GM18511 (cell line): ENCODE measurements at regions not wholly inside any gene's neighbourhood (a gene's known extent, or its start where the extent isn't known, plus 50 kb on each side); places are given as distances from the start of the nearest gene placed in this dataset.

Experiments used
- ATAC-seq: cut with Tn5 transposase; IDR thresholded peaks from one replicate; pipeline ENCODE4 v1.9.1; 2021; ENCODE audit warnings: mild to moderate bottlenecking, moderate library complexity; ENCODE audit not compliant: unreplicated experiment

DNA sequence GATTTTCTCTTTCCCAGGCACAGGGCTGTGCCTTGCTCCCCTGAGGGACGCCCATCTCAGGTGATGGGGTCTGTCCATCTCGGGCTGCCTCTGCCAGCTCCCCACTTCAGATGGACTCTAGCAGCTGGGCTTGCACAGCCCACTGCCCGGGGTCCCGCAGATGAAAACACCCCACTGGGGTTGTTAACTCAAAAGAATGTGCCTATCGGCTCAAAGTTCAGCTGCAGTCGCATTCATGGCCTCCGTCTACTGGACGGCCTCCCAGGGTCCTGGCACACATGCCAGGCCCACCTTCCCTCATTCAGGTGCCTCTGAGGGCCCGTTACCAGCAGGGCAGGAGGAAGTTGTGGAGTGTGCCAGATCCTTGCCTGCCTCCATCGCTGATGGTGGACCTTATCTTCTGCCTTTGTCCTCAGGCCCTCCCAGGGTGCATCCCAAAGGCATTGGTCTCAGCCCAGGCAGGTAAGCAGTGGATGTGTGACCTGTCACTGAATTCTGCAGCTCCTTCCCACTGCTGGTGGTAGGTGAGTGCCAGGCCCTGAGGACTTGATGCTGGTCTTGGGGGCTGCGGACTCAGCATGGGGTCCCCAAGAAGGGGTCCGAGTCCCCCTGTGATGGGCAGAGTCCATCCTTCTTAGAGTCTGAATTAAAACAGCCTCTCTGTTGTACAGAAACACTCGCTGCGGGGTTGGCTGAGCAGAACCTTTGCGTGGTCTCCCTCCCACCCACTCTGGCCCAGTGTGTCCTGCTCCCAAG, 324.6 kb upstream of the DIO3 start:
- ATAC-seq = no peak

DNA sequence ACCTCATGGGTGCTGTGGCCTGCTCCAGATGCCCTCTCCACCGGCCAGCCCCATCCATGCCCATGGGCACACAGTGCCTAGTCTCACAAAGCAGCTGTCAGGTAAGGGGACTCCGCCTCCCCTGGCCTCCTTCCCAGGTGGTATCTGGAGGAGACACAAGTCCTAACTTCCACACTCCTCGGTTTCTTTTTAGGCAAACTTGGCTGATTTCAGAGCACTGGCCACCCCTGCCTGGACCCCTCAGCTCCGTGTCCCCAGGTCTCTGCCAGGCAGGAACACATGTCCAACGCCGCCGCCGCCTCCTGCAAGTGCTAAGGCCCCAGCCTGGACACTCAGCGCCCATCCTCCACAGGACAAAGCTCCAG, 324.1 kb upstream of the DIO3 start:
- ATAC-seq = no peak

DNA sequence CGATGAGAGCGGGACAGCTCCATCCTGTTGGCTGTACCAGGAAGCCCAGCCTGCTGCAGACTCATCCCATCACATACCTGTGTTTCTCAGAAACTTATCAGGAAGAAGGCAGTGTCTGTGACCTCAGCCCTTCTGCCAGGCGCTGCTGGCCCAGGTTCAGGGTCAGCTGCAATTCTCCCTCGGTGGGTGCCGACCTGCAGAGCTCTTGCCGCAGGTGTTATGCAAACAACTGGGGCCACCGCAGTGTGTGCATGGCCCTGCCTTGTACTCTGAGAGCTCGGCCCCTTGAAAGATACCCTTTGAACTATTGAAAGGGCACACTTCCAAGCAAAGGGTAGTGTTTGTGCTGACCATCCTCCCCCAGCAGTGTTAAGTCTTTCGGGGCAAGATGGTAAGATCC, 322.2 kb upstream of the DIO3 start:
- ATAC-seq = no peak

DNA sequence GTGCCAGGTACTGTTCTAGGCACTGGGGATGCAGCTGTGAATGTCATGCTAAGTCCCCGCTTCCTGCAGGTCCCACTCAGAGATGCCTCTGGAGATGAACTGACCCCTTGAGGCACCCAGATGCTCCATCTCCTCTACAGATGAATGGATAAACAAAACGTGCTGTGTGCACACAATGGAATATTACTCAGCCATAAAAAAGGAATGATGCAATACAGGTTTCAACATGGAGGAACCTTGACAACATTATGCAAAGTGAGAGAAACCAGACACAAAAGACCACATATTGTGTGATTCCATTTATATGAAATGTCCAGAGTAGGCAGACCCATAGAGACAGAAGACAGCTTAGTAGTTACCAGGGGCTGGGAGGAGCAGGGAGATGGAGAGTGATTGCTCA, 320.1 kb upstream of the DIO3 start:
- no peak for ATAC-seq

DNA sequence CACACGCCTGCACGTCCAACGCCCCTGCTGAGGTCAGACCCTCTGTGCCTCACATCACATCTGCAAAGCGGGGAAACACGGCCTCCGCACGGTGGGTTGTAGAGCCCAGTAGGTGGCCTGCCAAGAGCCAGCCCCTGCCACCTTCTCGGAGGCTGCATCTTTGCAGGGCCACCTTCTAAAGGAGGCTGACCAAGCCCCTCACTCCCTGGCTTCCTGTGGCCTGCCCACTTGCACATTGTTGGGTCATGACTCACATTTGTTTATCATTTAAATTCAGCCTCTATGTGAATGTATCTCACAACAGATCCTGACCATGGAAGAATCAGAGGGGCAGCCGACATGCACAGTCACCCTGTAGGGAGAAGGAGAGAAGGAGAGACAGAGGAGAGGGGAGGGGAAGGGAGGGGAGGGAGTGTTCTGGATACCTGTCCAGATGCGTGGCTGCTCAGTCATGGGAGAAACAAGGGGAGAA, 319.5 kb upstream of the DIO3 start:
- ATAC-seq = no peak

DNA sequence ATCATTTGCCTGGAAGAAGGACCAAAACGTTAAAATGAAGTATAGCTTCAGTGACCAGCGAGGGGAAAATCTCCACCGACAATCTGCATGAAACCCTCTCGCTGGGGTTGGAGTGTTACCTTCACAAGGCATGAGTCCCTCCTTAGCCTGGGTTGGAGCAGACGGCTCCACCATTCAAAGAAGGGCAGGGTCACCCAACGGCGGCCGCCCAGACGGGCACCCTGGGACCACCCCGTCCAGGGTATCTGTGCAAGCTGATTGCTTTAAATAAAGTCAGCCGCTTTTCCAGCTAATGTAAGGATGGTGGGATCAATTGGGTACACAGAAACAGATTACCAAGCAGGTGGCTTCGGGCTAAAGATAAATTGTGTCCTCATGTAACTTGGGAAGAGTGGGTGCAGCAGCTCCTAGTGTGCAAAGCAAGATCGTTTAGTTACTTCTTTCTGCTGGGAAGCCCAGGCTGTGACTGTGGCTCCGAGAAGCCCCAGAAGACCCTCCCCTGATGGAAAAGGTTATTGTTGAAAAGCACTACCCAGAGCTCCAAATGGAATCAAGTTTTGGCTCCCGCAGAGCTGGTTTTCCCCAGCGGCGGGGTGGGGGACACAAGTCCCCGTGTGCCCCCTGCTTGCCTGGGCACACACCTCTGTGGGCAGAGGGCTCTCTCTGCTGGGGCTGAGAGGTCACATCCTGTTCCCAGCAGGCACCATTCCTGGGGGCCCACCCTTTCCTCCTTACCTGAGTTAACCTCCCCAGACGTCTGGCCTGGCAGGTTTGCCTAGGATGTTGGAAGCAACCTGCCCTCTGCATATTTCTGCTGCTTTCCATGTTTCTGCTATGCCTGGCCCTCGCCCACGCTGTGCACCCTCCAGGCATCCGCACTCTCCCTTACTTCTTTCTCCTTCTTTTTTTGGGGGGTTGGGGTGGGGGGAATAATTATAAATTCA, 318.6 kb upstream of the DIO3 start:
- ATAC-seq = no peak

DNA sequence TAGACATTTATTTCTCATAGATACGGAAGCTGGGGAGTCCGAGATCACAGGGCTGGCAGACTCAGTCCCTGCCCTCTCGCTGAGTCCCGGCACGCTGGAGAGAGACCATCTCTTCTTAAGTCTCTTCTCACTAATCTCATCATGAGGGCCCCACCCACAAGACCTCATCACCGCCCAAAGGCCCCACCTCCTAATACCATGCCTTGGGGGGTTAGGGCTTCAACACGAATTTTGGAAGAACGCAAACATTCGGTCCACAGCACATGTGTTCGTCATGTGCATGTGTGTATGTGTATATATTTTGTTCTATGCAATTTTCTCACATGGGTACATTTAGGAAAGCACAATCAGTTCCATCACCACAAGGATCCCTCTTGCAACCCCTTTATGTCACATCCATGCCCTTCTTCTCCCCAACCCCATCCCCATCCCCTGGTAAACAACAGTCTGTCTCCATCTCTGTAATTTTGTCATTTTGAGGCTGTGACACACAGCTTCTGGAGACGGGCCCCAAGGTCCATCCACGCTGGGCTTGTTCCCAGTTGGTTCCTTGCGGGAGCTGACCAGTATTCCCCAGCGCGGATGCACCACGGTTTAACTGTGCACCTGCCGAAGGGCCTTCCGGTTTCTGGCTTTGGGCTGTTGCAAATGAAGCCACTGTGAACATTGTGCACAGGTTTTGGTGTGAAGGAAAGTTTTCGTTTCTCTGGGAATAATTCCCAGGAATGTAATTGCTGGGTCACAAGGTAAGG, 317.5 kb upstream of the DIO3 start:
- no peak for ATAC-seq

DNA sequence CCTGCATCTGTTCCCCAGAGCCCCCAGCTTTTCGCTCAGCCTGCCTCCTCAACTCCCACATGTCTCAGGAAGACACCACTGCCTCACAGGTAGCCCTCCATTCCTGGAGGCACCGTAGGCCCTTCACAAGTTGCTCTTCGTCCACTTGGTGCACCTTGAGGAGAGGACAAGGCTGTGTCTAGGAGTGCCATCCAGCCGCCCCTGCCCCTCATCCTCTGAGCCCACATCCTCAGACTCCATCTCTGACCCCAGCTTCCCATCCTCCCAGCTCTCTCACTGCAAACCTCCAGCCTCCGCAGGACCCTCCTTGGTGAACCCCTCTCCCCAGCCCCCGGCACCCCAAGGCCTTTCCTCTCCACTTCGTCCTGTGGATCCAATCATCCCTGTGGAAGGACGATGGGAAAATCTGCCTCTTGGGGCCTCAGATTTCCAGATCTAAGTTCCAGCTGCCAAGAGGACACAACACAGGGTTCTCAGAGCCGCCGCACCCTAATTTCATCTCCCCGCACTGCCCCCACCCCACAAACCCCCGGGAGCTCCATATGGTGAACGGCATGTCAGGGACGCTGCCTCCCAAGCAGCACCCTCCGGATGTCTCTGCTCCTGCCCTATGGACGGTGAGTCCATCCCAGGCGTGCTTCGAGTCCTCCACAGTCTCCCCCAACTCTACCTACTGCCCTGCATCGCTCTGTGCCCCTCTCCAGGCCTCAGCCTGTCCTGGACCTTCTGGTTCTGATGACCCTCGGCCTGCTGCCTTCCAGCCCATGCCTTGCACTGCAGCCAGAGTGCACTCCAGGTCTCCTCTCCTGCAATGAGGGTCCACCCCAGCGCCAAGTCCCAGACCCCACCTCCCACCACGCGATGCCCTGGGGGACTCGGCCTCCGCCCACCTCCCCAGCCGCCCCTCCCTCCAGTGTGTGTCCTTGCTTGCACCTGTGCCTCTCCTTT, 314.1 kb upstream of the DIO3 start:
- no peak for ATAC-seq

DNA sequence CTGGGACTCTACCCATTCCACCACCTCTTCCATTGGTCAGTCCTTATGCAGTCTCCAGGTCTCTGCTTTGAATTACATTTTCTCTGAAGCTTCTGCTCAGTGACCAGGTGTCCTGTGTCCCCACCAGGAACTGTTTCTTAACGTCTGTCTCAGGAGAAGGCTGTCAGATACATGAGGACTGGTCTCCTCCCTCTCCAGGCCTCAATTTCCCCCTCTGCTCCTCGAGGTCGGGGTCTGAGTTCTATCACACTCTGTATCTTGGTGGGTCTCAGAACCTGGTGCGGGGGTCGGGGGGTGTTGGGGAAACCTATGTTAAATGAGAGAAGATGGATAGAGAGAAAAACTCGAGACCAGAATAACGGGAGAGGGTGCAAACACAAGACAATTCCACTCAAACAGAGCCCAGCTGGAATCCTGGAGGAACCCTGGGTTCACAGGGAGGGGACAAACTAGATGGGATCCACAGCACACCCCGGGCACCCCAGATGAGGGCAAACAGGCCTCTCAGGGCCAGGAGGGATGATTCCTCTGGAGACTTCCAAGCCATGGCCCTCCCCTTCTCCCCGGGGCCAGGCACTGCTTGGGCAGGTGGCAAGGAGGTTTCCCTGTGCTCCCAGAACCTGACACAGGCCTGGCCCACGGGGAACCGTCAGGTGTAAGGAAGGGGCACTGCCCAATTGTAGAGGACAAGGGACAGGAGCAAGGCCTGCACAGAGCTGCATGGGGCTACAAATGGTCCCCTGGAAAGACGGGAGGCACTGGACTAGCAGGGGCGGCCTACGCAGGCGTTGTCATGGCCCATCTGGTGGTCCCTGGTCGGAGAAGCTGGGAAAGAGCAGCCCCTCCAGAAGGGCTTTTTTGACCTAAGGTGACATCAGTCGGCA, 313.2 kb upstream of the DIO3 start:
- ATAC-seq = no peak

DNA sequence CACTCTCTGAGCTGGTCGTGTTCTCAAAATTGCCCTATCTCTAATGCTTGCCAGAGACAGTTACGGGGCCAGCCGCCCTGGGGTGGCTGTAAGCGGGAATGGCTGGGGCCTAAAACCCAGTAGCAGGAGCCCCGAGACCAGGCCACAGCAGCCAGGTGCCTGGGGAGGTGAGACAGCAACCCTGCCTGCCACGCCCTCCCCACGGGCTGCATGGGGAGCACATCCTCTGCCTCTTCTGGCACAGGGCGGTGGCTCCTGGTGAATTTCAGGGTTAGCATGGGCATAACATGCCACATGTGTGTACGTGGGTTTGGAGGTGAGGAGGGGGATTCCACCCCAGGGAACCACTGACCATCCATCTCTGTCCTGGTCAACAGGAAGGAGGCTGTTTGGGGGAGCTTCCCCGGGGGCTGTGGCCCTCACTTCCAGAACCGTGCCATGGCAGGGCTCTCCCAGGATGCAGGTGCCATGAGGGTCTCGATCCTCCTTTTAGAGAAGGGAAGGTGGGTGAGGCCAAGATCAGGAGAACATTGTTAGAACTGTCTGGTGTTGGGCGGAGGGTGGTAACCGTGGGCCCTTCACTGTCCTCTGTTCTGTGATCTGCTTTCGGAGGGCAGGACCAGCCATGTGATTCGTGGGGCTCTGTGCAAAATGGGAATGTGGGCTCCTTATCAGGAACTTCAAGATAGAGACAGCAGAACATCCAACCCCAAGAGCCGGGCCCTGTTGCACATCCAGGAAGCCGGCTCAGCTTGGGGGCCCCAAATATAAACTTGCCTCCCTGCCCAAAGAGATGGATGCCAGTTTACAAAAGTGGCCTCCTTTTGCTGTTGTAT, 312.2 kb upstream of the DIO3 start:
- ATAC-seq = no peak

DNA sequence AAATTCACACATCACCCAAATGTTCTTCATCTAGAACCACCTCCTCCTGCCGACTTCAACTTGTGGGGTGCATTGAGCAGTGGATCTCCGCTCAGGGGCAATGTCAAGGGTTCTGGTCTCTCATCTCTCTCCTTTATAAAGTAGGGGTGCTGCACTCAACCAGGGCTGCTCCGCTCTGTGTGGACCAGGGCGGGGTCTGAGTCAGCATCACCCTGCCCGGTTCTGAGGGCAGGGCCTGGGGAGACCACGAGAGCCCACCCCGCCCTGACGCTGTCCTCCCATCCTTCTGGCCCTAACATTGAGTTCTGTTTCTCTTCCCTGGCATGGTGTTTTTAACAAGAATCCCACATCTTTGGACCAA, 311.6 kb upstream of the DIO3 start:
- ATAC-seq = no peak

DNA sequence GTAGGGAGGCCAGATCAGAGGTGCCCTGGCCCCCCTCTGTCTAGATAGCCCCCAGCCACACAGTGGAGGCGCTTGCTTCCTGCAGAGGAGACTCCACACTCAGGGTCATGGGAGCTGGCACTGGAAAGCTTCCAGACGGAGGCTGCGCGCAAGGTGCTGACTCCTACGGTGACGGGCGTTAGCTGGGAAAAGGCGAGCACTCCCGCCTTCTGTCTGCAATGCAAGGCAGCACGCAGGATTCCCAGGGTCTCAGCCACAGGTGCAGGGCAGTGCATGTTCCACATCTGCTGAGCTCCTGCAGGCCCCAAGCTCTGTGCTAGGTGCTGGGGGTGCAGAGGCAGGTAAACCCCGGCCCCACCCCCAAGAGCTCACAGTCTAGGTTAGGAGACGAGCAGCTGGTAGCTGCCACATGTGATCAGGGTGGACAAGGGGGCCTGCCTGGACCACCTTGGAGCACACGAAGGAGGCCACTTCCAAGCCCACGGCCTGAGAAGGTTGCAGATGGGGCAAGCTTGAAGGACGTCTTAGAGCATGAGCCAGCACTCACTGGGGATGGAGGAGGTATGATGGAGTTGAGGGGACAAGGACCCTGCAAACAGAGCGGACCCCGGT, 310.9 kb upstream of the DIO3 start:
- ATAC-seq = no peak

DNA sequence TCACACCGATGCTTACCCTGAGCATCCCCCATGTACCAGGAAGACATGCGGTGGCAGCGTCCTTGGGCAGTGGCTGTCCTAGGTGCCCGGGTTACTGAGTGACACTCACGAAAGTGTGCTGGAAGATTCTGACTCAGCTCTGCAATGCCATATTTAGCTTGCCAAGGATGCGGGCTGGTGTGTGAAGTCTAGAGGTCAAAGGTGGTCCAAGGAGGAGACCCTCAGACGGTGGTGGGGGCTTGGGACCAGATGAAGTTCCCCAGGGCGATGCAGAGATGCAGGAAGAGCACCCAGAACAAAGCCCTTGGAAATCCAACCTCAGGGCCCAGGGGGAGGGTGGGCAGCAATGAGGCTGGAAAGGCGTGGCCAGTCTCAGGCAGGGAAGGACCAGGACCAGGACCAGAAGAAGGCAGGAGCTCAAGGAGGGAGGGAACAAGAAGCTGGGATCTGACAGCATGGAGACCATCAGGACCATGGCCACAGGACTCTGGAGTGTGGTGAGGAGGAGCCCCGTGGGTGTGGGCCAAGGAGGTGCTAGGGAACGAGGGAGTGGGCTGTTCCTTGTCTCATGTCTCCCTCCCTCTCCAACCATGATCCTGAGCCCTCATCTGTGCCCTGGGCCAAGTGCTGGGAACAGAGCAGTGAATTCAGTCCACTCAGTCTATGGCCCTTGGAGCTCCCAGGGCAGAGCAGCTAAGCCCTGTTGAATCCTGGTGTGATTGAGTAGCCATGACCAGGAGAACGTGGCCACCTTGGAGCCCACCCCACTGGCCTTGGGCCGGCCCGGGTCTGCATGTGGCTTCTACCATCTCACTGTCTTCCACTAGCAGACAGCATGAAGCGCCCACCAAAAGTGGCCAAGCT, 310.1 kb upstream of the DIO3 start:
- no peak for ATAC-seq

DNA sequence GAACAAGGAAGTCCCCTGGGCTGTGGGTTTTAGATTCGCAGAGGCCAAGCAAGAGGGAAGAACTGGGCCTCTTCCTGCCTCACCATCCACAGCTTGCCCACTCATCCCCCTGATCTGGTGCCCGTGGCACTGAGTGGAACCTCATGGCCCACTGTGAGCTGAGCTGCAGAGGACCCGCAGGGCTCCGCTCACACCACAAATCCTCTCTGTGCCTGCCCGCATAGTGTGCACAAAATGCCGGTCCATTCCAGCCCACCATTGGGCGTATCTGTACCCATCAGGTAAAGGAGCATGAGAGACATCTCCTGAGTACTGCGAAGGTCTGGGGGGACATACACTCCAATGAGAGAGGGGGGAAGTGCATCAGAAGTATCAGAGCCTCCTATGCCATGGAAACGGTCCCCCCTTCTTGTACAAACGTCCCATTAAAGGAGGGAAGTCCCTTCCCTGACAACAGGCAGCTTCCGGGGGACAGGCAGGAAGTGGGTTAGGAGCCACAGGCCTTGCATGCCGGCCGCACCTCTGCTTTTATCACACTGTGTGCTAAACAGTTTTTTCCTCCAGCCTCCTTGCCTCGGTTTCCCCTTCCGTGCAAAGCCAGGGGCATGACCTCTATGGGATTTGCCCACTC, 309.4 kb upstream of the DIO3 start:
- no peak for ATAC-seq

DNA sequence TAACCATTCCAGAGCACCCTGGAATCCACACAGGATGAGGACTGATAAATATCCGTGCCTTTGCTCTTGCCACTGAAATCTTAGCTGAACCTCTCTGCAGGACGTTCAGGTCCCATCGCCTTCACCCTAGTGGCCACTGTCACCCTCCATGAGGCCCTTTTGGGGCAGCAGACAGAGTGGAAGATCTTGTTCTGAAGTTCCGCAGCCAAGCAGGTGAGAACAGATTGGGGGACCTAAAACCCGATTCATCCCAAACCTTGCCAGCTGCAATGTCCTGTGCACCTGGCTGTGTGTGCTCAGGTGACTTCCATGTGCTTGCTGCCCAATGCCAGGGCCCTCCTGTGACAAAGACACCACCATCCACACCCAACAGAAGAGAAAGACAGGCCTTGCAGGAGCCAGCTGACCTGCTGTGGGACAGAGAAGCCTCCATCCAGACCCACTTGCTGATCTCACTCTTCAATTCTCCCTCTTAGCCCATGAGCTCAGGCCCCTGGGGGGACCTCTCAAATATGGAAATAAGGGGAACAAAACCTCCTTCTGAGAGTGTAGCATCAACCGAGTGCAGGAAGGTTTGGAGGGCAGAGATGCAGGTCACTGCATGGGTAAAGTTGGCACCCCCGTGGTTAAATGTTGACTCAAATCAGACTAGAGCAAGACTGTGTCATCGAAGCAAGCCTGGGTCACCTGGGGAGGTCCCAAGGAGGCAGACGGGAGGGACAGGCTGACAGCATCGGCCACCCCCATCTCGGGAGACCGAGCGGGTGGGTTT, 308.7 kb upstream of the DIO3 start:
- no peak for ATAC-seq

DNA sequence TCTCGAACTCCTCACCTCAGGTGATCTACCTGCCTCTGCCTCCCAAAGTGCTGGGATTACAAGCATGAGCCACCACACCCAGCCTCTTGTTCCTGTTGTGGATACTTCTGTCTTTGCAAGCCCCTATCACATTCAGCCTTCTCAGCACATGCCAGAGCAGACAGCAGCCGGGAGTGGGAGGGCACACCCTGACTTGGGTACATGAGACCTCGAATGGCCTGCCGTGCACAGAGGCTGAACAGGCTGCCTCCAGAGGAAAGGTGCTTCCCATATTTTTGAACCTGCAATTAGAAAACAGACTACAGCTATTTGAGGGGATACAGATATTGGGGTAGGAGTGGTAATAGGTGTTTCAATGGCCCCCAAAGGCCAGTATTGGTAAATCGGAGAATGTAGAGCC, 307.3 kb upstream of the DIO3 start:
- no peak for ATAC-seq
